LNCAP (cell line): ENCODE measurements at regions not wholly inside any gene's neighbourhood (a gene's known extent, or its start where the extent isn't known, plus 50 kb on each side); places are given as distances from the start of the nearest gene placed in this dataset.

ENCODE experiments used
- CTCF ChIP-seq: fragments of 450-650 bp; IDR thresholded peaks from 2 replicates; pipeline ENCODE4 v1.5.1; 2017; ENCODE audit warnings: mild to moderate bottlenecking

- TF ChIP-seq CTCF: no peak
These were observed 556.8 kb upstream of the LCORL start for GRCh38 chr4:18578307-18578706.

GRCh38 chr4:18572481-18572880, 550.9 kb upstream of the LCORL start:
- no peak for TF ChIP-seq CTCF

- TF ChIP-seq CTCF: no peak
These were observed 549.8 kb upstream of the LCORL start for GRCh38 chr4:18571301-18571761.

- TF ChIP-seq CTCF: no peak
These were observed 548.8 kb upstream of the LCORL start for GRCh38 chr4:18570370-18570769.

- TF ChIP-seq CTCF: no peak
These were observed 547.0 kb upstream of the LCORL start for GRCh38 chr4:18568600-18568999.

GRCh38 chr4:18566970-18567799, 545.6 kb upstream of the LCORL start:
- TF ChIP-seq CTCF: no peak

GRCh38 chr4:18559492-18559891, 537.9 kb upstream of the LCORL start:
- no peak for TF ChIP-seq CTCF
